Adipocyte (in vitro differentiated cells): ENCODE measurements at regions not wholly inside any gene's neighbourhood (a gene's known extent, or its start where the extent isn't known, plus 50 kb on each side); places are given as distances from the start of the nearest gene placed in this dataset.

Experiments
- DNase-seq: peaks from one replicate; pipeline ENCODE4 v3.0.0-alpha.2; 2015; ENCODE audit warnings: low read depth
- H3K27me3 ChIP-seq: replicated peaks from 2 replicates; pipeline ENCODE4 v1.7.0; 2013; ENCODE audit warnings: mild to moderate bottlenecking, low read length, moderate library complexity; ENCODE audit not compliant: control insufficient read depth, insufficient read depth
- H3K36me3 ChIP-seq: 2 replicates; pipeline ENCODE4 v1.7.0; 2013; ENCODE audit warnings: low read length, mild to moderate bottlenecking, moderate library complexity; ENCODE audit not compliant: control insufficient read depth, insufficient read depth, severe bottlenecking
- H3K4me1 ChIP-seq: 2 replicates; pipeline ENCODE4 v1.7.0; 2013; ENCODE audit warnings: mild to moderate bottlenecking, low read length, moderate library complexity; ENCODE audit not compliant: control insufficient read depth, insufficient read depth
- H3K4me3 ChIP-seq: 2 replicates; pipeline ENCODE4 v1.7.0; 2013; ENCODE audit warnings: mild to moderate bottlenecking, low read length, moderate library complexity
- H3K9ac ChIP-seq: 2 replicates; pipeline ENCODE4 v1.7.0; 2013; ENCODE audit warnings: mild to moderate bottlenecking, low read length, moderate library complexity
- H3K9me3 ChIP-seq: 2 replicates; pipeline ENCODE4 v1.7.0; 2013; ENCODE audit warnings: mild to moderate bottlenecking, low read length, moderate library complexity; ENCODE audit not compliant: control insufficient read depth

GRCh38 chr1:104973516-104973915, 1223.8 kb downstream of the AMY1C start:
- H3K4me1 ChIP-seq: no peaks in the 10 kb centered on the region
- no peaks in the 10 kb centered on the region for H3K9me3 ChIP-seq
- no peak for DNase-seq
- H3K9ac ChIP-seq: no peak overlapping the region
- H3K4me3 ChIP-seq: no peak overlapping the region
- no peaks in the 10 kb centered on the region for H3K27me3 ChIP-seq
- no peaks in the 10 kb centered on the region for H3K36me3 ChIP-seq

GRCh38 chr1:104979651-104980050, 1230.0 kb downstream of the AMY1C start:
- H3K9ac ChIP-seq: no peak overlapping the region
- H3K4me1 ChIP-seq: no peaks in the 10 kb centered on the region
- no peaks in the 10 kb centered on the region for H3K27me3 ChIP-seq
- H3K9me3 ChIP-seq: peaks cover 2% of the 10 kb centered on the region
- H3K36me3 ChIP-seq: no peaks in the 10 kb centered on the region
- no peak overlapping the region for H3K4me3 ChIP-seq
- DNase-seq: no peak

- Histone ChIP-seq H3K36me3 (no peaks in the 10 kb centered on the region), H3K4me1 (no peaks in the 10 kb centered on the region), H3K4me3 (no peak overlapping the region), H3K9ac (no peak overlapping the region), H3K9me3 (peaks cover 6% of the 10 kb centered on the region), H3K27me3 (no peaks in the 10 kb centered on the region)
- DNase-seq: no peak
These were observed 1237.5 kb downstream of the AMY1C start for GRCh38 chr1:104987210-104987609.

GRCh38 chr1:104989012-104989411, 1239.3 kb downstream of the AMY1C start:
- no peak overlapping the region for H3K9ac ChIP-seq
- H3K9me3 ChIP-seq: peaks cover 6% of the 10 kb centered on the region
- no peaks in the 10 kb centered on the region for H3K27me3 ChIP-seq
- H3K4me1 ChIP-seq: no peaks in the 10 kb centered on the region
- DNase-seq: no peak
- H3K36me3 ChIP-seq: no peaks in the 10 kb centered on the region
- H3K4me3 ChIP-seq: no peak overlapping the region

GRCh38 chr1:104991702-104992101, 1242.0 kb downstream of the AMY1C start:
- DNase-seq: no peak
- Histone ChIP-seq H3K27me3 (no peaks in the 10 kb centered on the region), H3K9ac (no peak overlapping the region), H3K4me1 (no peaks in the 10 kb centered on the region), H3K36me3 (no peaks in the 10 kb centered on the region), H3K9me3 (no peaks in the 10 kb centered on the region), H3K4me3 (no peak overlapping the region)

GRCh38 chr1:105000793-105001192, 1251.1 kb downstream of the AMY1C start:
- H3K27me3 ChIP-seq: no peaks in the 10 kb centered on the region
- no peak for DNase-seq
- no peak overlapping the region for H3K9ac ChIP-seq
- no peaks in the 10 kb centered on the region for H3K9me3 ChIP-seq
- H3K4me1 ChIP-seq: no peaks in the 10 kb centered on the region
- no peaks in the 10 kb centered on the region for H3K36me3 ChIP-seq
- H3K4me3 ChIP-seq: no peak overlapping the region

GRCh38 chr1:105004515-105004914, 1254.8 kb downstream of the AMY1C start:
- no peak overlapping the region for H3K9ac ChIP-seq
- H3K4me3 ChIP-seq: no peak overlapping the region
- no peaks in the 10 kb centered on the region for H3K4me1 ChIP-seq
- H3K9me3 ChIP-seq: no peaks in the 10 kb centered on the region
- no peak for DNase-seq
- no peaks in the 10 kb centered on the region for H3K27me3 ChIP-seq
- H3K36me3 ChIP-seq: no peaks in the 10 kb centered on the region

GRCh38 chr1:105005594-105006195, 1256.0 kb downstream of the AMY1C start:
- Histone ChIP-seq H3K9ac (no peak overlapping the region), H3K9me3 (no peaks in the 10 kb centered on the region), H3K36me3 (no peaks in the 10 kb centered on the region), H3K4me1 (no peaks in the 10 kb centered on the region), H3K4me3 (no peak overlapping the region), H3K27me3 (no peaks in the 10 kb centered on the region)
- no peak for DNase-seq

- H3K4me1 ChIP-seq: no peaks in the 10 kb centered on the region
- no peaks in the 10 kb centered on the region for H3K36me3 ChIP-seq
- no peak overlapping the region for H3K9ac ChIP-seq
- H3K4me3 ChIP-seq: no peak overlapping the region
- no peak for DNase-seq
- H3K27me3 ChIP-seq: no peaks in the 10 kb centered on the region
- H3K9me3 ChIP-seq: no peaks in the 10 kb centered on the region
These were observed 1267.9 kb downstream of the AMY1C start for GRCh38 chr1:105017587-105017986.

- no peak overlapping the region for H3K4me3 ChIP-seq
These were observed 1274.0 kb downstream of the AMY1C start for GRCh38 chr1:105023719-105024118.

GRCh38 chr1:105027838-105028471, 1278.3 kb downstream of the AMY1C start:
- Histone ChIP-seq H3K36me3 (no peaks in the 10 kb centered on the region), H3K9me3 (no peaks in the 10 kb centered on the region), H3K4me3 (no peak overlapping the region), H3K27me3 (no peaks in the 10 kb centered on the region), H3K9ac (no peak overlapping the region), H3K4me1 (no peaks in the 10 kb centered on the region)
- no peak for DNase-seq

More at GRCh38 chr1:105023719-105024118, 1274.0 kb downstream of the AMY1C start:
- no peaks in the 10 kb centered on the region for H3K4me1 ChIP-seq
- H3K9me3 ChIP-seq: no peaks in the 10 kb centered on the region
- no peak overlapping the region for H3K9ac ChIP-seq
- no peak for DNase-seq
- no peaks in the 10 kb centered on the region for H3K36me3 ChIP-seq
- H3K27me3 ChIP-seq: no peaks in the 10 kb centered on the region

- Histone ChIP-seq H3K27me3 (no peaks in the 10 kb centered on the region), H3K4me1 (no peaks in the 10 kb centered on the region)
- no peak for DNase-seq
These were observed 1322.7 kb downstream of the AMY1C start for GRCh38 chr1:105072446-105072845.

More at GRCh38 chr1:105072446-105072845, 1322.7 kb downstream of the AMY1C start:
- Histone ChIP-seq H3K9me3 (no peaks in the 10 kb centered on the region), H3K36me3 (no peaks in the 10 kb centered on the region), H3K9ac (no peak overlapping the region), H3K4me3 (no peak overlapping the region)
